GM21515 (cell line): ENCODE measurements at regions not wholly inside any gene's neighbourhood (a gene's known extent, or its start where the extent isn't known, plus 50 kb on each side); places are given as distances from the start of the nearest gene placed in this dataset.
"Not testable (repeated sequence)": the region's sequence is repeated elsewhere in the genome, so short reads cannot be mapped to it uniquely, and the experiment has no call there.

Experiments
- ATAC-seq: cut with Tn5 transposase; IDR thresholded peaks from one replicate; pipeline ENCODE4 v1.9.1; 2021; ENCODE audit not compliant: unreplicated experiment

DNA sequence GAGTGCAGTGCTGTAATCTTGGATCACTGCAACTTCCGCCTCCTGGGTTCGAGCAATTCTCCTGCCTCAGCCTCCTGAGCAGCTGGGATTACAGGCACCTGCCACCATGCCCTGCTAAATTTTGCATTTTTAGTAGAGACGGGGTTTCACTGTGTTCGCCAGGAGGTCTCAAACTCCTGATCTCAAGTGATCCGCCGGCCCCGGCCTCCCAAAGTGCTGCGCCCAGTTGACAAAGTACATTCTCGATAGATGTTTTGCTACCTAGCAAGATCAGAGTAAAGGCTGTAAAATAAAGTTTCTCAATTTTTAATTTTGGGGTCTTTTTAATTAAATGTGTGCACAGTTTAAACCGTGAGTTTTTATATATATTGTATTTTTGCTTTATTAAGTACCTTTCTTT is 248.9 kb downstream of the CCER1 start:
- ATAC-seq: no peak

GRCh38 chr12:90695415-90695814 is 259.6 kb downstream of the CCER1 start:
- ATAC-seq: no peak

DNA sequence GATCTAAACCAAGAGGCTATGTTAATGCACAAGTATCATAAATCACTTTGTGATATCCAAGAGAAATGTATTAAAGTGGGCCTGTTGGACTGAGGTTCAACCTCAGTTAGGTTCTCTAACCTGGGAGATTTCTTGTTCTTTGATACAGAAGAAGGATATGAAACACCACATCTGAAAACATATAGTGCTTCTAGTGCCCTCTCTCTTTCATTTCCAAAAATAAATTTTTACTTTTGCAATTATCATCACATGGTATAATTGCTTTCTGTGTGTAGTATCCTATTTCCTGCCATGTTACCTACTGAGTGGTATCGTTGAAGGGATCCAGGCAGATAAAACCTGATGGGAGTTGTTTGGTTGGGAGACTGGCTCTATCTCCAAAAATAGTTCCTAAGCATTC is 264.9 kb downstream of the CCER1 start:
- ATAC-seq: no peak

GRCh38 chr12:90687682-90688081 is 267.3 kb downstream of the CCER1 start:
- ATAC-seq: not testable (repeated sequence)

- no peak for ATAC-seq
Measured at GRCh38 chr12:90683871-90684270, 271.1 kb downstream of the CCER1 start.

DNA sequence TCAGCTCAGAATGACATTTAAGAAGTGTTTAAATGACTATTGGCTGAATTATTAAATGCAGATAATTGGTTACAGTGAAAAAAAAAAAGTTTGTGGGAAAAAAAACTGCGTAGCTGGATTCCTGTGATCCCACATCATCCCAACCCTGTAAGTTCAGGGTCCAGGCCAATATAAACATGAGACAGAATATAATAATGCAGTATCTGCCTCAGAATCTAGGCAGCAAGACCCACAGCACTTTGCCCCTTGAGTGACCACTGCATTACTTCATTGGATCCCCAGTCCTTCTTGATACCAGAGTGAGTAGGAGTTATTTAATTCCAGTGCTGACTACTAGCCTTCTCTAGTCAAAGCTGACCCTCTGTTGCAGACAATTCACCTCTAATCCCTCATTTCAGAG is 272.6 kb downstream of the CCER1 start:
- ATAC-seq: no peak

GRCh38 chr12:90679674-90680073 is 275.3 kb downstream of the CCER1 start:
- ATAC-seq: no peak

DNA sequence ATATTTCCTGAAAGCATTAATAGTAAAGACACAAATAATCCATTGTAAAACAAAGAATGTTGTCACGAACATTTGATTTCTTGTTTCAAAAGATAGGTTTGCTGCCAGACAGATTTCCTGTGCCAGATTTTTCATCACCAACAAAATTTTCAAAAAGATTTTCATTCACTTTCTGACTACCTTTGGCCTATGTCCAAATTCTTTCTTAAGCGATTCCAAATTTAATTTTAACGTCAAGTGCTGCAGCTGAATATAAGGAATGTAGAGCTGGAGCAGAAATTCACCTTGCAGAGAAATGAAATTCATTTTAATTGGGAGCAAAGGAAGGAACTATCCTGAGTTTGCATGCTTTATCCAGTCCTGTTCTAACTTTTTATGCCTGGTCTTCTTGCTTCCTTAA is 277.4 kb downstream of the CCER1 start:
- no peak for ATAC-seq

DNA sequence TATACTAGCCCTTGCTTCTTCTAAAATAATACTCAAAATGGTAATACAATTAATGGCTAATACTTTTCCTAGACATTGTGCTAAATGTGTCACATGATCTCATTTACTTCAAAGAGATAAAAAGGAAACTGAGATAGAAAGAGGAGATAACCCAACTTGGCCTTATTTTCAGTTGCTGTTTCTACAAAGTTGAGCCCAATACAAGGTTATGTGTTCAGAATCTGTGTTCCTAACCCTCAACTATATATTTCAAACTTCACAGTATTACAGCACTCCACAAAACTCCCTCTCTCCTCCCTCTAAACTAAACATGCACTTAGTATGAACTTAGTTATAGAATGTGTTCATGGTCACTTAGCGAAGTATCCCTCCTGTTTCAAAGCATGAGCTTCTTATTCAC is 277.9 kb downstream of the CCER1 start:
- no peak for ATAC-seq

GRCh38 chr12:90675106-90675505 is 279.9 kb downstream of the CCER1 start:
- ATAC-seq: no peak

DNA sequence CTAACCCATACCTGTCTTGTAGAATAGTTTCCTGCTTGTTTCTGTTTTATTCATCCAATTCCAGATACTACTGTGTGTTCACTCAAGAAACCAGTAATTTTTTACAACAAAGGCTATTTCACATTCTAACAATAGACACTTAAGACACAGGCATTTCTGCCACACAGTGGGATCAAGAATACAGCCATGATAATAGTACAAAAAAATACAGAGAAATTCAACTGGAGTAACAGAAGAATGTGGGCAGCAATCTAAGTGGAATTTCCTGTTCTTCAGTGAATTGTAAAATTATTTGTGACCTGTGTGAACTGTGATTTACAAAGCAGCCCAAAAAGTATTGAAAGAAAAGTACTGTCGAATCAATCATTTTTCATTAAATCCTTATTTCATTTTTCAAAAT is 282.9 kb downstream of the CCER1 start:
- ATAC-seq: no peak

DNA sequence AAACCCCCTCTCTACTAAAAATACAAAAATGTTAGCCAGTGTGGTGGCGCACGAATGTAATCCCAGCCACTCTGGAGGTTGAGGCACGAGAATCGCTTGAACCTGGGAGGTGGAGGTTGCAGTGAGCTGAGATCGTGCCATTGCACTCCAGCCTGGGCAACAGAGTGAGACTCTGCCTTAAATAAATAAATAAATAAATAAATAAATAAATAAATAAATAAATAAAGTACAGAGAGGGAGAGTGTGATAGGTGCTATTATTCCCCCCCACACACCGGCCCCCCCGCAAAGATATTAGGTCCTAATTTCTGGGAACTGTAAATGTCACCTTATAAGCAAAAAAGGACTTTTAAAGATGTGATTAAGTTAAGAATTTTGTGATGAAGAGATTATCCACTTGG is 291.0 kb downstream of the CCER1 start:
- not testable (repeated sequence) for ATAC-seq

DNA sequence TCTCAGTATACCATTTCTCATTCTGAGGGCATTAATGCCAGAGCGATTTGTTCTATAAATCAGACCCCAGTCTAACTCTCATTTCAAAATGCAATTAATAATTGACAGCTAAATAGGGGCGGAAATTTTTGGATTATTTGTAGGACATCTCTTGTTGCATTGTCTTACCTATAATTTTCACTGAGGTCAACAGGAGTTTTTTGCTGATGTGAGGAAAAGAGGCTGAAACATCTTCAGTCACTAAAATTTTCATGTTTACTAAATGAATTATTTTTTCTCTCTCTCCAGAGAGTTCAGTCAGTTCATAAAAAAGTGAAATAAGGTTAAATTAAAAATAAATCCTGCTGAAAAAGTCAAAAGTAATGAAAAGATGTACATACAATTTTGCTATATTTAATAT is 295.9 kb downstream of the CCER1 start:
- ATAC-seq: no peak

DNA sequence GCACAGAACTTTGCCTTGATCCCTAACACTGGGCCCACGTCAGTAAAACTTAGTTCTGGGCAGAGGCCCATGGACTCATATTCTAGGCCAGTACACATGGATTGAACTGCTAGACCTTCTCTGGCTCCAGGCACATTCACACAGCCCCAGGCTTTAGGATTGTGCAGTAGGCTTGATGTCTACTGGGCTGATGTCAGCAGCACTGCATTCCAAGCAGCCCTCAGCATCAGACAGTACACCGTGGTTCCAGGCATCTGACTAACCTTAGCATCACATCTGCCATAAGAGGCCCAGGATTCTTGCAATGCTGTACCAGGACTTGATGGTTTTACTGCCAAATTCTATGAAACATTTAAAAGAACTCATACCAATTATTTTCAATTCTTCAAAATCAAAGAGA is 301.9 kb downstream of the CCER1 start:
- ATAC-seq: no peak

DNA sequence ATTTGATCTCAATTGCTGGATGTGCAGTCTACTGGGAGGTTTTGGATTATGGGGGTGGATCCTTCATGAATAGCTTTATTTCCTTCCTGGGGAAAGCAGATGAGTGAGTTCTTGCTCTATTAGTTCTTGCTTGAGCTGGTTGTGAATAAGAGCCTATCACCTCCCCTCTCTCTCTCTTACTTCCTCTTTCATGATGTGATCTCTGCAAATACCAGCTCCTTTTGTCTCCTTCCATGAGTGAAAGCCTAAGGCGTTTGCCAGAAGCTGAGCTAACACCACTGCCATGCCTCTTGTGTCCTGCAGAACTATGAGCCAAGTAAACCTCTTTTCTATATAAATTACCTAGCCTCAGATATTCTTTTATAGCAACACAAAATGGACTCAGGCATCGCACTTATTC is 302.7 kb downstream of the CCER1 start:
- no peak for ATAC-seq

DNA sequence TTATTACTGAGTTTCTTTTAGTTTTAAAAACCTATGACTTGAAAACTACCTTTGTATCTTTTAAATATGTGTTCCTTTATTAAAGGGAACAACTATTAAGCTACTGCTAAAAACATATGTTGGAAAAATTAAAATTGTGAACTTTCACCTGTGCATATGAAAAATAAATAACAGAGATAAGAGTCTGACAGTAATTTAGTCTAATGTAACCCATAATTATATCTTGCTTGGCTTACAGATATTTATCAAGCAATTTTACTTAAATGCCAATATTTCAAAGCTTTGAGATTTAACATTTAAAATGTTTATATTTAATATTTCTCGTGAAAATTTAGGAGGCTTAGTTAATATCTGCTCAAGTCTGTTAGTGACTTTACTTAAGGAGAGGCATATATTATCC is 309.8 kb downstream of the CCER1 start:
- ATAC-seq: no peak

GRCh38 chr12:90631591-90632212 is 323.3 kb downstream of the CCER1 start:
- no peak for ATAC-seq

DNA sequence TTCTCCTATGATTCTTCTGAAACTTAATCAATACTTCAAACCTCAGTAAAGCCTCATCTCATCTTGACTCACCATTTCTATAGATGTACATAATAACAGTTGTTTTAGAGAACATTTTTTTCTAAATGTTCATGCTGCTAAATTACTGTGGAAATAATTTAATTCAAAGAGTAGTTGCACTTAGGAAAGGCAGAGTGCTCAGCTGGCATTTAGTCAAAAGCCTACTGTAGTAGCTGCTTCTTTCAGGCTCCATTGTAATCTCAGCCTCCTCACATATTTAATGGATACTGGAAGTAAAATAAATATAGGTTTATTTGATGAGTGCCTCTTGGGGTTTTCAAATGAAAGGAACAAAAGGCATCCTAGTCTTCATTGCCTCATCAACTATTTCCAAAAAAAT is 325.0 kb downstream of the CCER1 start:
- no peak for ATAC-seq

DNA sequence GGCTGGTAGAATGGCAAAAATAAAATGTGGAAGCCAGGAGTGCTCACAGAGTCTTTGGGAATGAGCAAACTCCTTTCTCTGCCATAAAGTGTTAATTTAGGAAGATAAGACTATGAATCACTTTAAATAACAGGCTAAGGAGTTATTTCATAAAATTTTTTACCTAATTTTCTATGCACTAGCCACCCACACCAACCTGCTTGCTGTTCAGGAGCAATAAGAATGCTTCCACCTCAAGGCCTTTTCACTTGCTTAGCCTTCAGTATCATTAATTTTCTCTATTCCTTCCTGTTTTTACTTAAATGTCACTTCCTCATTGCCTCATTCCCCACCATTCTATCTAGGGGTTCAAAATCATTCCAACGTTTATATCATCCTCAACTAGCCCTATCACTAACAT is 326.8 kb downstream of the CCER1 start:
- no peak for ATAC-seq

GRCh38 chr12:90627180-90627896 is 327.6 kb downstream of the CCER1 start:
- ATAC-seq: no peak

DNA sequence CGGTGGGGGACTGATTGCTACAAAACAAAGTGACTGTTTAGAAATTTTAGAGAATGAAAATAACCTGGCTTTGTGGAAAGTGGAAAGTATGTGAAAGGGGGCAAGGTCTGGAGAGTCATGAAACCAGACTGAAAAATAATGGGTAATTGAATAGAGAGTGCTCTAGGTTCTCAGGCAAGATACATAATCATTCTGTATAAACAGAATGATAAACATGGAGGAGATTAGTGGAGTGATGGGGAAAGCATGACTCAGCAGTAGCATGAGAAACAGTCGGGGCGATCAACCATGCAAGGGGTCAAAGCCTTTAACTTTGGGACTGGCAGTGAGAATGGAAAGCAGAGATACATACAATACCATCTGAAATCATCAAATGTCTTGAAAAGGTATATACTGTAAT is 332.5 kb downstream of the CCER1 start:
- ATAC-seq: no peak

GRCh38 chr12:90621927-90622326 is 333.0 kb downstream of the CCER1 start:
- no peak for ATAC-seq

- ATAC-seq: no peak
Measured at GRCh38 chr12:90619943-90620342, 335.0 kb downstream of the CCER1 start.
